GM21423 (cell line): ENCODE measurements at regions not wholly inside any gene's neighbourhood (a gene's known extent, or its start where the extent isn't known, plus 50 kb on each side); places are given as distances from the start of the nearest gene placed in this dataset.
"Not testable (repeated sequence)": the region's sequence is repeated elsewhere in the genome, so short reads cannot be mapped to it uniquely, and the experiment has no call there.

Source experiments
- ATAC-seq: cut with Tn5 transposase; IDR thresholded peaks from one replicate; pipeline ENCODE4 v1.9.1; 2021; ENCODE audit warnings: mild to moderate bottlenecking, moderate library complexity; ENCODE audit not compliant: unreplicated experiment

DNA sequence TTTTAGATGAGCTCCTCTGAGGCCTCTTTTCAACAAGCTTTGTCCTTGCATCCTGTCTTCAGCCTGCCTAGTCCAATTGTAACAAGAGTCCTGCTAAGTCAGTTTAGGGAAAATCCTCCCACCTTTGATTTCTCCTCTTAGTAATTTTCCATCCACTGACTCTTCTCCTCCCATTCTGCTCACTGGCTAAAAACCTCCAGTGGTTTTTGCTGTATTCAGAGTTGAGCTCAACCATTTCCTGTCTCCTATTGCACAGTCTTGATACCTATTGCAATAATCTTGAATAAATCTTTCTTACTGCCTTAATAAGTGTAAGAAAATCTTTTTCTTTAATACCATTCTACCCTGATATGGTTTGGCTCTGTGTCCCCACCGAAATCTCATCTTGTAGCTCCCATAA is 117.8 kb upstream of the ENPP6 start:
- no peak for ATAC-seq

DNA sequence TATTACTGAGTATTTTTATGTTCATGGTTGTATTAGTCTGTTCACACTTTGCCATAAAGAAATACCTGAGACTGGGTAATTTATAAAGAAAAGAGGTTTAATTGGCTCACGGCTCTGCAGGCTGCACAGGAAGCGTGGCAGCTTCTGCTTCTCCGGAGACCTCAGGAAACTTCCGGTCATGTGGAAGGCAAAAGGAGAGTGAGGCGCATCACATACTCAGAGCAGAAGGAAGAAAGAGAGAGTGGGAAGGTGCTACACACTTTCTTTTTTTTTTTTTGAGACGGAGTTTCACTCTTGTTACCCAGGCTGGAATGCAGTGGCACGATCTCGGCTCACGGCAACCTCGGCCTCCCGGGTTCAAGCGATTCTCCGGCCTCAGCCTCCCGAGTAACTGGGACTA is 115.8 kb upstream of the ENPP6 start:
- not testable (repeated sequence) for ATAC-seq

DNA sequence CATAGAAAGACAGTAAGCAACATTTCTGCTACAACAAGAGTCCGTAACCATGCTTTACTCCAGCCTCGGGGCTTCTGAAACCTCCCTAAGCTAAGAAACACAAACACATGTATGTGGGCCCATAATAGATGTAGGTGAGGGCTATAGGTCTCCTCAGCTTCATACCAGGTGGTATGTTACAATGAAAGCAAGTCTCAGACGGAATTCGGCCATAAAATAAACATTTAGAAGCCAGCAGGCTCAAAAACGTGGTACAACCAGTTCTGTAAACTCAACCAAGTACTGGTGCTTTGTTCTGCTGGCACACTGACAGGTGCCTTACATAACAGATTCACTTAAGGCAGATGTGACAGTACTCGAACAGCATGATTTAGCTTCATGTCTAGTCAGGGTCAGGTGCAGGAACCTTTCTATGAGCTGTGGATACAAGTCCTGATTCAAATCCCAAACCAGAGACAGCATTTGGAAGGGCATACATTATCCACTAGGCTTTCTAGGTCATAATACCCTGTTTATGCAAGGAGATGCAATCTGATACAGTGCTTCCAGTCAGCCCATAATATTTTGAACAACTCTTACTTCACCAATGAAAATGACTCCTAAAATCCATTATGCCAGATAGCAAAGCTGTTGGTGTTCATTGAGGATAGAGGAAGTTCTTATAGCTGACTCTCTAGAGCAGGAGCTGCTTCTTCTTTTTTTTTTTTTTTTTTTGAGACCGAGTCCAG is 113.8 kb upstream of the ENPP6 start:
- ATAC-seq = no peak

DNA sequence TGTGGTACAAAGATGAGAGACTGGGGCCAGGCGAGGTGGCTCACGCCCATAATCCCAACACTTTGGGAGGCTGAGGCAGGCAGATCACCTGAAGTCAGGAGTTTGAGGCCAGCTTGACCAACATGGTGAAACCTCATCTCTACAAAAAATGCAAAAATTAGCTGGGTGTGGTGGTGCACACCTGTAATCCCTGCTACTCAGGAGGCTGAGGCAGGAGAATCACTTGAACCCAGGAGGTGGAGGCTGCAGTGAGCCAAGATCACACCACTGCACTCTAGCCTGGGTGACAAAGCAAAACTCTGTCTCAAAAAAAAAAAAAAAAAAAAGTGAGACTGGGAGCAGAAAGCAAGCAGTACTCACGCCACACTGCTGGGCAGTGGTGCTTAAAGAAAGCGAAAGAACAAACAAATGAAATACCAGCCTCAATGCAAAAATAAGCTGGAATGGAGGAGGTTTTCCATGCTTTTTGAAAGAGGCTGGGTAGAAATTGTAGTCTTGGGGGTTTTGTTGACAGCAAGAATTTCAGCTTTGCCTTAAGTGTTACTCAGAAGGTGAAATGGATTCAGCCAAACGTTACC is 112.9 kb upstream of the ENPP6 start:
- not testable (repeated sequence) for ATAC-seq

DNA sequence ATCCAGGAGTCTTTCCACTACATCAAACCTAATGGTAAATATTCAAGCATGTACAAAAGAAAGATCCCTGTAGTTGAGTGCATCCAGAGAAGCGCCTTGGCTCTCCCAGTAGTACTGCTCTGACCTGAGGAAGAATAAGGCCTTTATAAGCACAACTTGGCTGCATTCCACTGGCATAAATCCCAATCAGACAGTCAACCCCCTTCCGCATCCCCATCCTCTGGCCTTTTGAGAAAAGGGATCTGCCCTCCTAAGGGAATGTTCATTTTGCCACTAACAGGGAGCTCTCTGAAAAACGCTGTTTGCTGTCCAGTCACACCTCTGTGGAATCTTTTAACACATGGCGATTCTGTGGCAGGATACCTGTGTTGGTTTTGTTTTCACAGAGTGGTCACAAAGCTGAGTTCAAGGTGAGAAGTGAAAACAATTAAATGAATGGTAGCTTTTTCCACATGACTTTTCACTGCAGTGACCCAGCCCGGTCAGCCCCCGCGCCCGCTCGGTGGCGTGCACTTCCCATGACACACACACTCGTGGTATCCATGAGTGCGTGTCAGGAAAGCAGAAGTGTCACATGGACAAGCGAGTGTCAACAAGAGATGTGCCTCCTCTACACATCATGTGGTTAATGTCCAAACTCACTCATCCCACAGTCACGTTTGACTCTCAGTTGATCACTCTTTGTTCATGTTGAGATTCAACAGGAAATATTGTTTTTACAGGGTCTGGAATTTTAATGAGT is 112.2 kb upstream of the ENPP6 start:
- ATAC-seq = peak; percentile 59

DNA sequence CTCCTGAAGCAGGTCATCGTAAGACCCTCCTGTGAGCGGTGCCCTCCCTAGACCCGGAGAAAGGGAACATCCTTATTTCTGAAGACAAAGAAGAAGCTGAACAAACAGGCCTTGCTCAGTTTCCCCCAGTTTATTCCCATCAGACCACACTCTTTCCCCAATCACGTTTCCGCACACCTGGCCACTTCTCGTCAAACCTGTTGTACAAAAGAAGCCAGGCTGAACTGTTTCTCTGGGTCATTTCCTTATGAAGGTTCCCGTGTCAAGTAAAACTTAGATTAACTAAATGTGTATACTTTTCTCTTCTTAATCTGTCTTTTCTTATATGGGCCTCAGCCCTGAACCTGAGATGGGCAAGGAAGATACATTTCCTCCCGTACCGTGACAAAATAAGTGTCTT is 111.6 kb upstream of the ENPP6 start:
- no peak for ATAC-seq

DNA sequence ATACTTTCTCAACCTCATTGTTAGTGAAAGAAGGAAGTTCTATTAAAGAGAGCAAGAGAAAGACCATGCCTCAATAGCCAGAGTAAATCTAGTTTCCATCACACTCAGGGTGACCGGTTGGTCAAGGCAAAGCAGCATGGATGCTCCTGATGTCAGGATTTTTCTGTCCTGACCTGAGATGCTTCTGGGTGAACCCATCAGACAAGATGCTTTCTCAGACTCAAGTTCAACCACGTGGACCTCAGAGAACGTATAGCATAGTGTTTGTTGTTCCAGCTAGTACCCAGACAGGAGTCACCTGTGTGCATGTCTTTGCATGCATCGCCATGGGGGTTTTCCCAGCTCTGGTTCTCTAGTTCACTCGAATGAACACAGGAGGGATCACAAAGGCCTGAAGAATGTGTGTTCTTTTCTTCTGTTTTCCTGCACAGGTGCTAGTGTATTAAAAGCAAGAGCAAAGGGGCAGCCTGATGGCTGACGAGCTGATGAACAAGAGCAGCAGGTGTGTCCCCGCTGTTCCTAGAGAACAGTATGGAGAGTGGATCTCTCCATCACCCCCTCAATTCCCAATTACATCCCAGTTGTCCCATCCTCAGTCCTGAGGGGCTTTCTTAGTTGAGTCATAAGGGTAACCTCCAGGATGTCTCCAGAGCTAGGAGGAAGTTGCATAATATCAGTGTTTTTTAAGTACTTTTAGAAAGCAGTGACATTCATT is 110.5 kb upstream of the ENPP6 start:
- ATAC-seq = peak; percentile 65

DNA sequence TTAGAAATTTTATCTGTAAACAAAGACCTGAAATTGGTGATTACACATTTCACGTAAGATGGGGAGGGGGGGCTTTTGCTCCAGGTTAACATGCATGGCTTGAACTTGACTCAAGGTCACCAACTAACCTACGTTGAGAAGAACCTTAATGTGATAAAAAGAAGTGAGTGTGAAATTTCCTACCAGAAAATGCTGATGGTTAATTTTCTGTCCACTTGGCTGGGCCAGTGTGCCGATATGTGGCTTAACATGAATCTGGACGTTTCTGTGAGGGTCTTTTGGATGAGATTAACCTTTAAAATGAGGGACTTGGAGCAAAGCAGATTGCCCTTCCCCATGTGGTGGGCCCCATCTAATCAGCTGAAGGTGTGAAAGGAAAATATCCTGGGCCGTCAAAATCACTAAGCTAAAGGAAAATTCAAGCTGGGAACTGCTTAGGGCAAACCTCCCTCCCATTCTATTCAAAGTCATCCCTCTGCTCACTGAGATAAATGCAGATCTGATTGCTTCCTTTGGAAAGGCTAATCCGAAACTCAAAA is 107.3 kb upstream of the ENPP6 start:
- no peak for ATAC-seq

DNA sequence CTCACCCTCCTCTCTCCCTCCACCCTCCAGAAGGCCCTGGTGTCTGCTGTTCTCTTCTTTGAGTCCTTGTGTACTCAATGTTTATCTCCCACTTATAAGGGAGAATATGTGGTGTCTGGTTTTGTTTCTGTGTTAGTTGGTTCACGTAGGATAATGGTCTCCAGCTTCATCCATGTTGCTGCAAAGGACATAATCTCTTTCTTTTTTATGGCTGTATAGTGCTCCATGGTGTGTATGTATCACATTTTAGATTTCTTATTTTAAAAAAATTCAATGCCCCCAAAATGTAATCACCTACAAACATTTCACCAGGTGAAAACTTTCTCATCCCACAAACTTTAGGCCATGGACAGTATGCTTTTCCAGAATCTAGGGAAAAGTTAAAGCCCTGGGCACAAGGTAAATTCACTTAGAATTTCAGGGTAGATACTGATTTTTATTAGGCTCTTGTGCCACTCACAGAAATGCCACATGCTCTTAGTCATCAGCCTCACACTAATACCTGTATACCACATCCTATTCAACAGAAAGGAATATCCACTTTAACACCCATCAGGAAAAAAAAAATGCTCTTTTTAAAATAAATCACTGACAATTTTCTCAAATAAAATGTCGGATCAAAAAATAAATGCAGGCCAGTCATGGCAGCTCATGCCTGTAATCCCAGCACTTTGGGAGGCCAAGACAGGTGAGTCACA is 104.8 kb upstream of the ENPP6 start:
- no peak for ATAC-seq

DNA sequence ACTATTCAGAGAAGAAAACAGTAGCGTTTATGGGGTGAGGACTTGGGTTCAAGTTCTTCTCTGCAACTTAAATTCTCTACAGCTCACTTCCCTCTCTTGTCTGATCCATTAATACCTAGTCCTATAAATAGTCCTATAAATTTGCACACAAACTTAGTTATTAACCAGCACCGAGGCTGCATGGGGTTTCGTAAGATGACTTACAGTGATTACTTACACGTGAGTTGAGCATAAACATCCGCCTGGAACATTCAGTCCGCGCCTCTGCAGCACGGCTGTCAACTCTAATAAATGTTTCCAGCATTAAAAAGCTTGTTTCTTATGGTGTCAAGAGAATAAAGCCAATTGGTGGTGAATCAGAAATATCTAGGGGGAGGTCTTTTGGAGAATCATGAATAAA is 103.0 kb upstream of the ENPP6 start:
- ATAC-seq = no peak

DNA sequence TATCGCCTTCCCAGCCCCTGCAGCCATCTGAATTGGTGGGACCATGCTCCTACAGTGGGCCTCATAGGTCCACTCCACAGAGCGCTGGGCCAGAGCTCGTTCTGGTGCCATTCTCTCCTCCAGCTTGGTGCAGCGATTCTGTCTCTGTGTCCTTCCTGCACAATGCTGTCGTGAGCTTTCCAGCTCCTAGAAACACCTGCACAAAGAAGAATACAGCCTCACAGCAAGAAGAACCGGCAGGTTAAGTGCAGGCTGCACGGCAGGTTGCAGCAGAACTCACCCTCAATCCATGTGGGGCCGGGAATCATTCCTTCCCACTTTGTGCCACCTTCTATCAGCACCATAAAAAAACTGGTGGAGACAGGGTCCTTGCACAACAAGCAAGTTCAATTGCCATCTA is 101.2 kb upstream of the ENPP6 start:
- ATAC-seq = no peak

DNA sequence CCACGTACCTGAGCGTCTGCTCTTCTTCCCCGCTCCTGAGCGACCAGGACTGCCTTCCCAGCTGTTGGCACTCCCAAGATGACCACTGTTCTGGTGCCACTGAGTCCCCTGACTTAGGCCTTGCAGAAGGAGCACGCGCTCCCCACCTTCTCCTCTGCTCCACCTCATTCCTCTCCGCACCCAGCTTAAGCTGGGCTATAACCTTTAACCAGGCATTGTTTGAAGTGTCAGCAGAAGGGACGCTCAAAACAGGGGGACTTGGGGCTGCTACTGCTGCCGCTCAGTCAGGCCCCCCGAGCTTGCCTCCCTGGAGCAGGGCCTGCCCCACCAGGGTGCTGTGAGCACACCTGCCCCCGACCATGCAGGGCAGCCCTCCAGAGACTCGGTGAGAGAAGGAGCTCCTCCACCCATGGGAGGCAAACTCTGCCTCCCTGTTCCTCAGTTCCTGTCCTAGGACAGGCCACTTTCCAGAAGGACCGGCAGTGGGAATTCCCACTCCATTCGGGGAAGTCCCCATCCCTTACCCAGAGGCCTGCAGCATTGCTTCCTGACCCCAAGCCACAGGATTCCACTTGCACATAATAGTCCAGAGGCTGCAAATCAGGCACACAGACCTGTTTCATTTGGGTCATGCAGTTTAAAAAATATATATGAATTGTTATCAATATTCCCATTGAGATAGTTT is 99.7 kb upstream of the ENPP6 start:
- no peak for ATAC-seq

DNA sequence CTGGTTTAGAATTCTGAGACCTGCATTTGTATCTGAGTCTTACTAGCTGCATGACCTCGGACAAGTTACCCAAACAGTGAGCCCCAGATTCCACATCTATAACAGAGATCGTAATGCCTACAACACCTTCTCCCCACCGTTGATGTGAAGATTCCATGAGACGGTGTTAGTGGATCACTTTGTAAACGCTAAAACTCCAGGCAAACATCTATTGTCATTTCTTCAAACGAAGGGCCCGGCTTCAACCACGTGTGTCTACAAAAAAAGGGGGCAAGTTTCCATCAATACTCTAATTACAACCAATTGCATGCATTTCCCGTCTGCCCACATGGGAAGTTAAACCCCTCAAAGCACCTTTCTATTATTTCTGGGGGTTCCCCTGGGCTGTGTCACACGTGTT is 99.1 kb upstream of the ENPP6 start:
- ATAC-seq = no peak

DNA sequence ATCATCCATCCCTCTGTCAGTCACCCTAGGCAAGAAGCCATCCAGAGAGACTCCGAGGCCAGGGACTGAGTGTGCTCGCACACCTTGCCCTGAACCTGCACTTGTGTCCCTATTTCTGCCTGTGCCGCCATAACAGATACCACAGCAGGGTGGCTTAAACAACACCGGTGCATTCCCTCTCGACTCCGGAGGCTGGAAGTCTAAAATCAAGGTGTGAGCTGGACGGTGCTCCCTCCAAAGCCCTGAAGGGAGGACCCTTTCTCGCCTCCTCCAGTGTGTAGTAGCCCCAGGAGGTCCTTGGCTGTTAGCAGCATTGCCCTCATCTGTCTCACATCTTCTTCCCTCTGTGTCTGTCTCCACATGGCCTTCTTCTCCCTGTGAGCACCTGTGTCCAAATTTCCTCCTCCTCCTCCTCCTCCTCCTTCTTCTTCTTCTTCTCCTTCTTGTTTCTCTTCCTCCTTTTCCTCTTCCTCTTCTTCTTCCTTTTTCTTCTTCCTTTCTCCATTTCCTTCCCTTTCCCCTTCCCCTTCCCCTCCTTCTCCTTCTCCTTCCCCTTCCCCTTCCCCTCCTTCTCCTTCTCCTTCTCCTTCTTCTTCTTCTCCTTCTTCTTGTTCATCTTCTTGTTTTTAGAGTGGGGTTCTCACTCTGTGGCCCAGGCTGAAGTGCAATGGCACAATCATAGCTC is 98.1 kb upstream of the ENPP6 start:
- ATAC-seq = no peak

DNA sequence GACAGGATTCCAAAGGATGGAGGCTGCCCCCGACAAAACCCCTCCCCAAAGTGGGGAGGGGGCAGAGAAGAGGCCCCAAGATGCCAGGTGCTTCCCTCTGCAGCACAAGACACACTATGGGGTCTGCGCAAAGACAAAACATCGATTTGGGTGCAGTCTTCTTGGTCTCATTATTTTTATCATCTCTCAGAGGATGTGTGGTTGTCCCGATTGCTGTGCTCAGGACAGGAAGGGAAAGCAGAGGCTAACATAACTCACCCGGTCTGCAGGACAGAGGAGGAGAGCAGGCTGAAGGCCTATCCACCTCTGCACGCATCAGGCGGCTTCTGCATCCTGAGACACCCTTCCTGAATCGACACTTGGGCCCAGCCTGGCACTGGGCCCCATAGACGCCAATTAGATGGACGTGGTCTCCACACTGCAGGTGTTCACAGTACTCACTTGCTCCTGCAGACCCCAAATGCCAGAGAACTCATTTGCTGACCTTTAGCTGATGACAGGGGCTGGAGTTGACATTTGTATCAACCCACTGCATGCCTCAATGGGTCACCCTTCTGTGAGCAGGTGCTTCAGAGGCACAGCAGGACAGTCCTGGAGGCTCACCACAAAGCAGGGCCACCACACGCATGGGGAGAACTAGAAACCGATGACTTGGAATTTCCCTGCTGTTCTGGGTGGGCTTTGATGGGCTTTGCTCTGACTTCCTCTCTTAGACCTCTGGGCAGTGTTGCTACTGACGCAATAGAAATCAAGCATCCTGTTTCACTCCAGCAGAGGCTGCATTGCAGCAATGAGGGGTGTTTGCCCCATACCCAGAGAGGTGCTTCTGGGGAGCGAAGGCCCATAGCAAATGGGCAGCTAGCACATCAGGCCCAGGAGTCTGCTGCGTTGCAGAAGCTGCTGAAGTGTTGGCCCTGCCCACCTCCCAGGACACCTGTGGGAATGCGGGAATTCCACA is 96.3 kb upstream of the ENPP6 start:
- ATAC-seq = peak; percentile 75

DNA sequence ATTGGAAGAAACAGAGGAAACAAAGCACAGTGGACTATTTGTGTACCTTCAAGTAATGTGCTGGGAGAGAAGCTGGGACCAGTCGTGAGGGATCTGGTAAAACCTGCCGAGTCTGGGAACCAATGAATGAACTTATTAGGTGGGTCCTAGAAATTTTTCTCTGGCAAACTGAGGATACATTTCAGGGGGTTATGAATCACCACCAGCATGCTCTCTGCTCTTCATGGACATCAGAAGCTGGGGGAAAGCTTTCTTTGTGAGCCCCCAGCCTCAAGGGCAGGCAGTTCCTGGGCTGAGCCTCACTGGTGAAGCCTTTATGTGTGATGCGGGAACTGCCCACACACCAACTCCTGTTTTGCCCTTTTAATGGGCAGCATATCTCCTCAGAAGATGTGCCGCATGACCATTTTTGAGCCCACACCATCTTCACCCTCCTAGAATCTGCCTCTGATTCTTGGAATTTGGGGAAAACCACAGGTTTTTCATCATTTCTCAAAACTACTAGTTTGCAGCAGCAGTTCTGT is 95.4 kb upstream of the ENPP6 start:
- no peak for ATAC-seq

DNA sequence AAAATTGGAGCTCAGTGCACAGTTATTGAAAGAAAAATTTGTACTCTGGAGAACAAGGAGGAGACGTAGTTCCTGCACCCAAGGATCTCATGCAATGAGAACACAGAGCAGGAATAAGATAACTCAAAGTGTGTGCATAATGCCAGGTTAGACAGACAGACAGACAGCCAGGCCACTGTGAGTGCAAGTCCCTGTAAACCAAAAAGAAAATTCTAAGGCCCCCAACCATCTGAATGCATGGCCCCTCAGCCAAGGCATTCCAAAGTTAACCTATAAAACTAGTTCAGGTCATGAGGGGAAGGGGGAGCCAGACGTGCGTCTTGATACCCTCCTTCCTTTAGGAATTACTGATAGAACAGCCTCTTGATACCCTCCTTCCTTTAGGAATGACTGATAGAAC is 94.5 kb upstream of the ENPP6 start:
- ATAC-seq = no peak
